ENCODE measurements at regions not wholly inside any gene's neighbourhood (a gene's known extent, or its start where the extent isn't known, plus 50 kb on each side); places are given as distances from the start of the nearest gene placed in this dataset.
"Not testable (repeated sequence)": the region's sequence is repeated elsewhere in the genome, so short reads cannot be mapped to it uniquely, and the experiment has no call there.

DNA sequence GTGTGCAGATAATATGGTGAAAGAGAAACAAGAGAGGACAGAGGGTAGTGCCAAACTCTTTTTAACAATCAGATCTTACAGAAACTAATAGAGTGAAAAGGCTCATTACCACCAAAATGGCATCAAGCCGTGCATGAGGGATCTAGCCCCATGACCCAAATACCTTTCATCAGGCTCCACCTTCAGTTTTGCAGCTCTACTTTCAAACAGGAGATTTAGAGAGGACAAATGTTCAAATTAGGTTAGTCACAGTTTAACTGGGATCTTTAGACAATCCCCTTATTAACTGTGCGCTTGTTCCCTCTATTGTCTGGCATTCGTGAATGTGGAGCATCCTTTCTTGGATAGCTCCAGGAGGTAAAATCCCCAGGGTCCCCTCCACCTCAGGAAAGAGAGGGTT, 1209.3 kb upstream of the CHAC2 start:
- DNase-seq (ENCODE audit: low spot score): no peak

DNA sequence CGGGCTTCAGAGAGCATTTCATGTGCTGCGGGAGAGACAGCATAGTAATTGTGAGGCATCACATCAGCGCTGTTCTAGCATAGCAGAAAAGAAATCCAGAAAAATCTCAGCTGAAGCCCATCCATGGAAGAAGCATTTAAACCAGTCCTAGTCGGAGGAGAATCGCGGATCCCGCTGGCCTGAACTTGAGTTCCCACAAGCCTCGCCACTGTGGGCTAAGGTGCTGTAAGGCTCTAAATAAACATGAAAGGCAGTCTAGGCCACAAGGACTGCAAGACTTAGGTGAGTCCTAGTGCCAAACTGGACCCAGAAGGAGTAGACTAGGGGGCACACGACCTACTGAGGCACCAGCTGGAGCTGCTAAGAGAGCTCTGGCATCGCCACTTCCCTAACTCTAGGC, 1225.3 kb upstream of the CHAC2 start:
- DNase-seq (ENCODE audit: low spot score): no peak

DNA sequence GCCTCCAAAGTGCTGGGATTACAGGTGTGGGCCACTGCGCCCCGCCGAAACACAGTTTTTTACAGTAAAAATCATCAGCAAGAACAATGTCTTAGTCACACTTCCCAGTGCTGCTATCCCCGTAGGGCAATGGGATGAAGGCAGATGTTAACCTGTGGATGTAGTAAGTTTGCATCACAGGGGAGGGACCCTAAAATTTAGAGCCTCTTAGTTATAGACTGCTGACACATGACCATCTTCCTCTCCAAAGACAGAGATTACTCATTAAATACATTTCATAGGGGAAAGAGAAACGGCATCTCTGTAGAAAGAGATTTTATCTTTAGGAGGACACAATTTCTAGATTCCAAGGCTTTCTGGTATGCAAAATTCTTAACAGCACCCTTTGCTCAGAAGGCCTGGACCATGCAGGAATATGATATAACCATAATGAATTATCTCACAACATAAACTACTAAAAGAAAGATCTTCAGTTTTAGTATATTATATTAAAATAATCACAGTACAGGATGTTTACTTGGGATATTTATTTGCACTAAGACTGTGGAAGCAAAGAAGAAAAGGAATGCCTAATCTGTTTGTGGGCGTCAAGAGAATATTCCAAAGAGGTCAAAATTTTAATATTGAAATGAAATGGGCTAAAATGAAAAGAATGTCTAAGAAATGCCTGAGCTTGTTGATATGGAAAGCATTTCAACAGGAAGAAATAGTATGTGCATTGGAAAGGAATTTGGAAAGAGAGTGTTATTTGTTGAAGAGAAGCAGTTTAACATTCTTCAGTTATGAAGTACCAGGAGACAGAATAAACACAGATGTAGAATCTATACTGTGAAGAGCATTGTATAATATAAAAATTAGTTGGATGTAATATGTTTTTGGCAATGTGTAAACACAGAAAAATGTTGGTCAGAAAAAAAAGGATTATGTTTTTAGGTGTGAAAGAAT, 1228.3 kb upstream of the CHAC2 start:
- DNase-seq (ENCODE audit: low spot score): no peak

DNA sequence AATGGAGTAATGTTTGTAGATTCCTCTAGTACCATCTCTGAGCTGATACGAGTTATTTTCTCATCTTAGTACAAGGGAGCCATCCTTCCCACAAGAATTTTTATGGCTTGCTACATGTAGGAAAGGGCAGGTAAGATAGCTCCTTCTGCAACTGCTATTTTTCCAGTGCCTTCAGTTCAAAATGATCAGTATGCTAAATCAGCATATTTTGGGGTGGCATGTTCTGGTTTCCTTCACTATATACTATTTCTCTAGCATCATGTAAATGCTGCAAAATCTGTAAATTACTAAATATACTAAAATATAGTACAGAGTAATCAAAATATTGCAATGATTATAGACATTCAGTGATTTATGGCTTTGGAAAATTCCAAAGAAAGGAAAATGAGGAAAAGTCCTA, 1230.0 kb upstream of the CHAC2 start:
- DNase-seq (ENCODE audit: low spot score): no peak

DNA sequence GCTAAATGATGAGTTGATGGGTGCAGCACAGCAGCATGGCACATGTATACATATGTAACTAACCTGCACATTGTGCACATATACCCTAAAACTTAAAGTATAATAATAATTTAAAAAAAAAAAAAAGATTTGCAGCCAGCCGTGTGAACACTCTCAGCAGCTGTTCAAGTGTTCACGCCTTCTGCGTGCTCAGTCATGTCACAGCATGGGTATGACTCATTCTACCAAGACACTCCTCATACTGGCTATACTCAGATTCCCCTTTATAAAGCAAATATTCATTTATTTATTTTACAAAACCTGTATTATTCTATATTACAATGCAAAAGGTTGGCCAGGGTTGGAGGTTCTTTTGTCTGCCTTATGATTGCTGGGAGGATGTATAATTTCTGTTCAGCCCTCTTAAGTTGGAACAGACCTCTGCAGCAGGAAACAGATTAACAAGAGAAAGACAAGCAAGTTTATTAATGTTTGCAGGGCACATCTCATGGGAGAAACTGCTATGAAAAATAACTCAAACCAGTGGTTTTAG, 1230.6 kb upstream of the CHAC2 start:
- DNase-seq (ENCODE audit: low spot score): no peak

DNA sequence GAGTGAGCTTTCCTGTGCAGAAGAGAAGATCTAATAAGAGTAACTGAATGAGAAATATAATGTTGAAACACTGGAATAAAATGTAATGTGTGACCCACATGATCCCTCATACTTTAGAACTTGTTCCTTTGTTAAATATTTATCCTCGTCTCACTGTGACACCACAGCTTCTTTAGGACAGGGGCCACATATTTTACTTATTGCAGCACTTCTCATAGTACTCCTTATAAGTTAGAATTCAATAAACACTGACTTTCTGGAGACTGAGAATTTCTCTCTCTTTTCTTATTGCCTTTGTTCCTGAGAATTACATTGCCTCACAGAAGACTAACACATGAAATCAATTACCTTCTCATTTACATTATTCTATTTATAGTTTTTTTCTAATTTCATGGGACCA, 1234.6 kb upstream of the CHAC2 start:
- DNase-seq (ENCODE audit: low spot score): no peak

DNA sequence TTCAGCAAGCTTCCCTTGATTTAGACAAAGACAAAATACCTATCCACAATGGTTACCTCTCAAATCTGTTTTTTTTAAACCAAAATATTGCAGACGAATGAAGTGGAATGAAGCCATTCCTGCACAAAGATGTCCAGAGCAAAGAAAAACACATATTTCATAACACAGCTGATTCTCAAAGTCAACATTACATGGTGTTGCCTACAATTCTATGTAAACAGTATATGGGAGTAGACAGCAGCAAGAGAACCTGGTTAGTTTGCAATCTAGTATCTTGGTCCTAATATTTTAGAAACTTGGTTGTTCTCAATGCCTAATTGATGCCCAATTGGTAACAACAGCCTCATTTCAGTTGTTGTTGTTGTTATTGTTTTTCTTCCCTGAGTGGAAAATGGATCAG, 1240.9 kb upstream of the CHAC2 start:
- DNase-seq (ENCODE audit: low spot score): no peak

DNA sequence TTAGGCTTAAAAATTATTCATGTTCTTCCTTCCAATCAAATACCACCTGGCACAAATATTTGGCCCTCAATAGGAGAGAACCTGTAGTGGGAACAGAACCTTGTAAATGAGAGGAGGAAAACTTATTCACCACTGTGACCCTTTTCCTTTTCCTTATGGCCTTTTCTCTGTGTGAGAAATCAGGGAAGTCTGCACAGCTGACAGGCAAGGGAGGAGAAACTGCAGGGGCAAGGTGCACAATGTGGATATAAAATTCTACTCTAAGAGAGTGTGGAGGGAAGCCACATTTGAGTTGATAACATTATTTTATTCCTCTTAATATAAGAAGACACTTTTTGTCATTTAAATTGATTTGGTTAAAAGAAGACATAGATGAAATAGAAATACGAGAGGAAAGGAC, 1247.0 kb upstream of the CHAC2 start:
- no peak for DNase-seq (ENCODE audit: low spot score)

DNA sequence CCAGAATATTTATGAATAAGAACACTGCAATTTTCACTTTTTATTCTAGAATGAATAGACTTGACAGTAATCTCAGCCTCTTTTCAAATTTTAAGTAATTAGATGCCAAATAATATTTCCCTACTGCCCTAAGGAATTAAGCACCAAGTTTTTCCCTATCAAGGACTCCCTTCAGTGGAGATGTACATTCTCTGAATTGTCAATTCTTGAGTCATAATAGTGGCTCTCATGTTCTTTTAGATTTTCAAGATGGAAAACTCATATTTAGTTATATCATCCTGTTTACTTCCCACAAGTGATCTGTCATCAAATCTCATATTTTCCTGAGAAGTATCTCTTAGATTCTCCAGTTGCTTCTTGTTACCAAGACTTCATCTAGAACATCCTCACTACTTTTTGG, 1248.9 kb upstream of the CHAC2 start:
- no peak for DNase-seq (ENCODE audit: low spot score)

DNA sequence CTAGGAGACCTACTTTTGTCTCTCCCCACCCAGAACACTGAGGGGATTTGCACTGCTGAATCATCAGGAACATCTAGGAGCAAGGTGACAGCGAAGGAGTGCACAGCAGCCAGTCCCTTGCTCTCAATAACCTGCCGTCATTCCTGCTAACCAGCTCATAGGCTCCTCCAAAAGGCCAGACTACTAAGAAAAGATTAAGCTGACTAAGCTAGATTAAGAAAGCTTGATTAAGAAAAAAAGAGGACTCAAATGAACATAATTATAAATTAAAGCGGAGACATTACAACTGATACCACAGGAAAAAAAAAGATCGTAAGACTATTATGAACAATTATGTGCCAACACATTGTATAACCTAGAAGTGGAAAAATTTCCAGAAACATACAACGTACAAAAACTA, 1254.8 kb upstream of the CHAC2 start:
- DNase-seq (ENCODE audit: low spot score): no peak

DNA sequence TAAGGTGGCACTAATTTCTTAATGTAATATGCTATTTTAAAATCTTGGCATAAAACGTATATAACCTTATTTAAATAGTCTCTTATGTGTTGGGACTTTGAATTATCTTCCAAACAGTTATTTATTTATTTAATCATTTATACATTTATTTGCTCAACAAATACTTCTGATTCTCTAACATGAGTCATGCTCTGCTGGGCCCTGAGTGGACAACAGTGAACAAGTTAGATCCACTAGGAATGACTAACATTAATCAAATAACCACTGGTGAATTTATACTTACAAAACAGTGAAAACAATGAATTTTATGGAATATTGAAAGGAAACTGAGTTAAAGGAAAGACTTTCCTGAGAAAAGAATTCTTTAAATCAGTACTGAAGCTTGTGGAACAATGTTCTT, 1257.2 kb upstream of the CHAC2 start:
- no peak for DNase-seq (ENCODE audit: low spot score)

DNA sequence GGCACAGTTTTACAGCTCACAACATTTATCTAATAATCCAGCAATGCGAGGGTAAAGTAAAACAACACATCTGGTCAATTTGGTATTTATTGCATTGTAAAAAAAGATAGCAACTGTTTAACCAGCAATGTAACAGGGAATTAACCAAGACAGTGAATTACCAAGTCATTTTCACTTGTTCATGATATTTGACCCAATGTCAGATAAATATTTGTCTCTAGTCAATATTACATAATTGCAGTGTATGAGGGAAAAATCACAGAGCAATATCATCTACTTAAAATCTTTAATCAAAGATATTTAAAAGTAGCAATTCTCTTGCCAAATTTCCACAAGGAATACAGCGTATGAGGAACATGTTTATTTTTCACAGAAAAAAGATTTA, 1265.1 kb upstream of the CHAC2 start:
- DNase-seq (ENCODE audit: low spot score): no peak

DNA sequence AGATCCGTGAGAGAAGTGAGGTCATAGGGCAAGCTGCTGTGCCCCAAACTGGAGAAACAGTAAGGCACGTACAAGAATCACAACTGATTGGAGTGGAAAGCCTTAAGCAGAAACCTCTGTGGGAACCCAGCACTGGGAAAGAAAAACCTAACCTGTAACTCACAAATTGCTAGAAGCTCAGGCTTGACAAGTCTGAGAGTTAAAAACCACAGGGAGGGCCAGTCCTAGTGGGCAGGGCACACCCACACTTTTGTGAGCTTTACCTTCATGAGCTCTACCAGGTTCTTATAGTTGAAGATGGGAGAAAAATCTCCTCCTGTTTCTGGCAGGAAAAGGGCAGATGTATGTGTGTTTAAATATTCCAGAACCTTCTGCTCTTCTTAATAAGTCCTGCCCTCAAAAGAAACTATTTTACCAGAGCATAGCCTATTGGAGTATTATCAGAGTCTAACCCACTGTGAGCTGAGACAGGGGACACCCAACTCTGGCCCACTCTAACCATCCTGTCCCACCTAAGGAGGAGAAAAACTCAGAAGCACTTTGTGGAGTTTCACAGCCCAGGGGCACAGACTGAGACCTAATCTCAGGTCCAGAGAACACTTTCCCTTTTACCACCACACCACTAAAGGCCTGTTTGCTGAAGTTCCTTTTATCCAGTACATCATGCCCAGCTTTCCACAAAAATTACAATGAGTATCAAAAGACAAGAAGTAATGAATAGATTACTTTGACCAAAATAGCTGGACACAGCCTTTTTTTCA, 1265.7 kb upstream of the CHAC2 start:
- DNase-seq (ENCODE audit: low spot score): no peak

DNA sequence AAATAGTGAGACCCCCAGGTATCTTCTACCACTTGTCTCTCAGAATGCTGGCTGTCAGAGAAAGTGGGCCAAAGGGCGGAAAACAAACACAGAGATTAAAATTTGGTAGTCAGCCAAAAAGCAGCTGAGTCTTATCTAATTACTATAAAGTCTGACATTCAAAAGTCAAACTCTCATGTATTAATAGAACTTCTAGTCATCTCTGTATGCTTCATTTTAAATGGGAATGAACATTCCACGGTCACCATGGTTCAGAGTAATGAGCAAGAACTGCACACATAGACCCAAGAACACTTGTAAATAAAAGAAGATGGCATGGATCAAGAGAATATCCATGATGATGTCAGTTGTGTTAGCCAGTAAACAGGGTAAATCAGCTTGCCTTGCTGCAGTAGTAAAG, 1267.0 kb upstream of the CHAC2 start:
- no peak for DNase-seq (ENCODE audit: low spot score)

DNA sequence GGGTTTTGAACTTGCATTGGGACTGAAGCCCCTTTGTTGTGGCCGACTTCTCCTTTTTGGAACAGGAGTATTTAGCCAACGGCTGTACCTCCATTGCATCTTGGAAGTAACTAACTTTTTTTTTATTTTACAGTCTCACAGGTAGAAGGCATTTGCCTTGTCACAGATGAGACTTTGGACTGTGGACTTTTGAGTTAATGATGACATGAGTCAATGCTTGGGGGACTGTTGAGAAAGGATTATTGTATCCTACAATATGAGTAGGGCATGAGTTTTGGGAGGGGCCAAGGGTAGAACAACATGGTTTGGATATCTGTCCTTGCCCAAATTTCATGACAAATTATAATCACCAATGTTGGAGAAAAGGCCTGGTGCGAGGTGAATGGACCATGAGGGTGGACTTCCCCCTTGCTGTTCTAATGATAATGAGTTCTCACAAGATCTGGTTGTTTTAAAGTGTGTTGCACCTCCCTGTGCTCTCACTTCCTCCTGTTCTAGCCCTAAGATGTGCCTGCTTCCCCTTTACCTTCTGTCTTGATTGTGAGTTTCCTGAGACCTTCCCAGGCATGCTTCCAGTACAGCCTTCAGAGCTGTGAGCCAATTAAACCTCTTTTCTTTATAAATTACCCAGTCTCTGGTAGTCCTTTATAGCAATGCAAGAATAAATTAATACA, 1269.4 kb upstream of the CHAC2 start:
- DNase-seq (ENCODE audit: low spot score): no peak

DNA sequence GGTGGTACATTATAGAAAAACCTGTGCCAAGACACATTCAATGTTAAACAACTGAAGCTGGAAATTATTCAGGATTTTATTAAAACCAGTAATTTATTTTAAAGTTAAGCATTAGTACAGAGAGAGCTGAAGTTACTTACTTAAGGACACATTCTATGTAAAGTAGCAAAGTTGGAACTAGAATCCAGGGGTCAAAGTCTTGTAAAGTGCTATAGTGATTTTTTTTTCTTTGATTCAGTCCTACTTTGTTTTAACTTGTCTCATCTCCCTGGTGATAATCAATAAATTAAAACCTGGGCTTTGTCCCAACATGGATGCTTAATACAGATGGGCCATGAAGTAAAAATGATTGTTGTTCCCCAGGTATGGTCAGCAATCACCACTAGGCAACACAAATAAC, 1271.8 kb upstream of the CHAC2 start:
- DNase-seq (ENCODE audit: low spot score): no peak

DNA sequence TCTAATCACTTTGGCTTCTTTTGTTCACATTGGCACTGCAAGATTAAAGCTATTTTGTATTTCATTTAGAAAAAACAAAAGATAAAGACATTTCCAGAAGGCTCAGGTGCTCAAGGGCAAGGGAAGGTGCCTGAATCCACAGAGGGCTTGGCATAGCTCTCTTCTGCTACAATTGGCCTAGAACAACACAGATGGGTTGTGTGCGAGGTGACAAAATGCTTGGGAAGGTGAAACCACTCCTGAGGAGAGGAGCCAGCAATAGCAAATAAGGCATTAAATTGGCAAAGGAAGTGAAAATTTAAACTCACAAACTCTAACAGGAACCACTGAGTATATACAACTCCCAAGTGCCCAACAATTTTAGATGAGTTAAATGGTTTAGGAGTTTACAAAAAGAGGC, 1290.4 kb upstream of the CHAC2 start:
- DNase-seq (ENCODE audit: low spot score): no peak

DNA sequence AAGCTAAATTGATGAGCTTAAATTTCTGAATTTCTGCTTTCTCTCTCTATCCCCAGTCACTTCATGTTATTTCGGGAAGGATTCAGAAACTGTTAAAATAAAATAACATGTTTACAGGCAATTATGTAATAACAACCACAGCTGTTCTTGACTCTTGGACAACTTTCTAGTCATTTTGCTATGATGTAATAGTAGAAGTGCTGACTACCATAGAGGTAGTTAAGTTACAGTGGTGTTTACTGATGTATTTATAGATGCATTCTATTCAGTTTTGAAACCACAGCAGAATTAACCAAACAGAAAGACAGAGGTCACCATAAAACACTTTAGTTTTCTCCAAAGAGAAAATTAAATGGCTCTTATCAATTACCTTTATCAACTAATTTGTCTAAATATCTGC, 1292.0 kb upstream of the CHAC2 start:
- DNase-seq (ENCODE audit: low spot score): no peak

DNA sequence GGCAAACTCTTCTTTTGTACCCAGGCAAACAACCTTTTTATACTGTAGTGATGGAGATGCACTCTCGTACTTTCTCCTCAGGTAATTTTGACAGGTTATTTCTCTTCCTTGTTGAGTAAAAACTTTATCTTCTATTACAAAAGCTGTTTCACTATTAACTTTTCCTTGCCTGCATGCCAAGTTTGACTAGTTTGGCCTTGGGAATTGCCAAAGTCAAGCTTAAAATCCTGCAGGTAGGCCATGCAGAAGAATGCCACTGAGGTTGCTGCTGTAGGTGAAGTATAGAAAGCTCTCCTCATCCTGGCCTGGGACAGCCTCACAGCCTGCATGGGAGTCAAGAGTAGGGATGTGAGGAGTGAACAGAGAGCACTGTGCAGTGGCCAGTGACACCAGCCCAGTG, 1293.5 kb upstream of the CHAC2 start:
- DNase-seq (ENCODE audit: low spot score): no peak

DNA sequence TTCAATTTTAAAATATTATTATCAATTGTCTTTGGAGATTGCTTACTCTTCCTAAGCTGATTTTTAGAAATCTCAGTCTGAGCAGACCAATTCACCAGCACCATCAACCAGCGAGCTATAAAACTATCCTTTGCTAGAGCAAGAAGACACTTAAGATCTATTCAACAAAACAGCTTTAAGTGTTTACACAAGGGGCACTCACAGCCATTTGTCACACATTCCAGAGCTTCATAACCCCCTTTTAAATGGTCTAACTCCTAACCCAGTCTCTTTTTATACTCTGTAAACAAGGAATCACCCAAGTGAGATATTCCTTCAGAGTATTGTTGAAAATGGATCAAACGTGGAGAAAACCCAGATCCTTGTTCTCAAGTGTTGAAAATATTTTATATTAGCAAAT, 1294.1 kb upstream of the CHAC2 start:
- DNase-seq (ENCODE audit: low spot score): no peak

DNA sequence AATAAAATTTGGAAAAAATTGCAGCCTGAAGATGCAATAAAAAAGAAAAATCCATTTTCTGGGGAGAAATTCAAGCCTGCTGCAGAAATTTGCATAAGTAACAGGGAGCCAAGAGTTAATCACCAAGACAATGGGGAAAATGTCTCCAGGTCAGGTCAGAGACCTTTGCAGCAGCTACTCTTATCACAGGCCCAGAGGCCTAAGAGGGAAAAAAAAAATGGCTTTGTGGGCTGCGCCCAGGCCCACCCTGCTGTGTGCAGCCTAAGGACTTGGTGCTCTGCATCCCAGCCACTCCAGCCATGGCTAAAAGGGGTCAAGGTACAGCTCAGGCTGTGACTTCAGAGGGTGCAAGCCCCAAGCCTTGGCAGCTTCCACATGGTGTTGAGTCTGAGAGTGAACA, 1297.1 kb upstream of the CHAC2 start:
- not testable (repeated sequence) for DNase-seq (ENCODE audit: low spot score)

DNA sequence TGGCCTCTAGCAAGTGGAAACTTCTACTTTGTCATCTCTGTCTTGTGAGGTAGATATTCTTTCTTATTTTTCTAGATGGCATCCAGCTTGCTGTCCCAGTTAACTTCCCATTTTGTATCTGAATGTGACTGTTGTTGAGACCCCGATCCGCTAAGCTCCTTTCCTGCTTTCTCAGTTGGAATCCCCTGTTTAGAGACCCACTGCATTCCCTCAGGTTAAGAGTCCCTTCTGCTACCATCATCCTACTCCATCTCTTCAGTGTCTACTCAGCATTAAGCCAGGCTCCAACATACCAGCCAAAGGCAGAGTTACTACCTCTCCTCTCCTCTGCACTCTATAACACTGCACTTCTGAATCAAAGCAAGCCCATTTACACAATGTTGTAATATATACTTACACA, 1300.4 kb upstream of the CHAC2 start:
- no peak for DNase-seq (ENCODE audit: low spot score)

DNA sequence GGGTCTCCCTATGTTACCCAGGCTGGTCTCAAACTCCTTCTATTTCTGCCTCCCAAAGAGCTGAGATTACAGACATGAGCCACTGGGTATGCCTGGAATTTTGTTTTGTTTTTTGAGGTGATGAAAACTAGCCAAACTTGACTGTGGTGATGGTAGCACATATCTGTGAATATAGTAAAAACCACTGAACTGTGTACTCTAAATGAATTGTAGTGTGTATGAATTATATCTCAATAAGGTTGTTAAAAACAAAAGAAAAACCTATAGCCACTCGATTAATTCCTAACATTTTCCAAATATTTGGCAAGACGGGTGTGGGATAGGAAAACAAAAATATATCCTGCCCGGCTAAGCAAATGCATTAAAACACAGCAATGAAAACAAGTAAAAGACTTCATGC, 1302.3 kb upstream of the CHAC2 start:
- DNase-seq (ENCODE audit: low spot score): peak; percentile 23
